NCI-H226 (cell line): ENCODE measurements at regions not wholly inside any gene's neighbourhood (a gene's known extent, or its start where the extent isn't known, plus 50 kb on each side); places are given as distances from the start of the nearest gene placed in this dataset.
"Not testable (repeated sequence)": the region's sequence is repeated elsewhere in the genome, so short reads cannot be mapped to it uniquely, and the experiment has no call there.

Experiments used
- DNase-seq: peaks from one replicate; pipeline ENCODE4 v3.0.0-alpha.2; 2015

DNA sequence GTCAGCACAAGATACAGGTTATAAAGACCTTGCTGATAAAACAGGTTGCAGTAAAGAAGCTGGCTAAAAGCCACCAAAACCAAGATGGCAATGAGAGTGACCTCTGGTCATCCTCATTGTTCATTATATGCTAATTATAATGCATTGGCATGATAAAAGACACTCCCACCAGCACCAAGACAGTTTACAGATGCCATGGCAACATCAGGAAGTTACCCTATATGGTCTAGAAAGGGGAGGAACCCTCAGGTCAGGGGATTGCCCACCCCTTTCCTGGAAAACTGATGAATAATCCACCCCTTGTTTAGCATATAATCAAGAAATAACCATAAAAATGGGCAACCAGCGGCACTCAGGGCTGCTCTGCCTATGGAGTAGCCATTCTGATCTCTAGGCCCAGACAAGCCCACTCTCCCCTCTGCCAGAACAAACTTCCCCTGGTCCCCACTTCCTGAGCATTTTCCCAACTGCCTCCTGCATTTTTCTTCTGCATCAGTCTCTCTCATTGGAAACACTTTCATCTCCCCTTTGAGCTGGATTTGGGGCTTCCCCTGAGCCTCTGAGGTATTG is 215.3 kb upstream of the SDK2 start:
- not testable (repeated sequence) for DNase-seq

DNA sequence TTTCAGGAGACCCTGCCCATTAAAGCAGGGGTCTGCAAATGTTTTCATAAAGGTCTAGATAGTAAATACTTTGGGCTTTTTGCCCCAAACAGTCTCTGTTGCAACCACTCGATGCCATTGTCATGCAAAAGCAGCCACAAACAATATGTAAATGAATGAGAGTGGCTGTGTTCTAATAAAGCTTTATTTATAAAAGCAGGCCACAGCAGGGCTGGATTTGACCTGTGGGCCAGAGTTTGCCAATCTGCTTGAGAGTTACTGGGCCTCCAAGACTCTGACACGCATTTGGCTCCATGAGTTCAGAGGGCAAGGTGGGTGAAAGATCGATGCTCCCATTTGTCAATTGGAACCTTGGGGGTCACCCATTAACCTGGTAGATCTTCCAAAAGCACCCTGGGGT is 217.3 kb upstream of the SDK2 start:
- no peak for DNase-seq

DNA sequence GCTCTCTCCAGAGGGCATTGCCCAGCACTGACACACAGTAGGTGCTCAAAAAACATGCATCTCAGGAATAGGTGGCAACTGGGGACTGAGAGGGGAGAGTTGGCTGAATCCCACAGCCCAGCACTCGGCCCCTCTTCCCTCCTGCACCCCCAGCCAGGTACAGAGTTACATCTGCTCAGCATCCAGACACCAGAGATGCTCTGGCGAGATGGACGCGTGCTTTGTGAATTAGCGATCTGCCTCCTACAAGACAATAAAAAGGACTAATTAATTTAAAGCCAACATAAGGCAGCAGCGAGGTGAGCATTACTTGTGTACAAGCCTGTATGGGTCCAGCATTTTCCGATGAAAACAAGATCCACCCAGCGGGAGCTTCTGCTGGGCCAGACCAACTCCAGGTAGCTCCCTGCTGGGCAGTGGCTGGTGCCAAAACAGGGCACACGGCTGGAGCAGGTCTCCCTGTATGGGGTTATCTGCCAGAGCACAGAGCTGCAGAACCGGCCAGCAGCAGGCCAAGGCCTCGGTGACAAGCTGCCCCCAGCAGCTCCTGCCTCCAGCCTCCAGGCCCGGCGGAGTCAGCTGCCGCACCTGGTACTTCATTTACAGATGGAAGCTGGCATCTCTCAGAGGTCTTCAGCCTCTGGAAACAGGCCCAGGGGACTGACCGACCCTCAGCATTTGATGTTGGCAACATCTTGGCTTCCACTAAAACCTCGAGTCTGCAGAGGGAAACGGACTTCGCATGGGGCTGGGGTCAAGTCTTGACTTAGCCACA is 219.7 kb upstream of the SDK2 start:
- no peak for DNase-seq

DNA sequence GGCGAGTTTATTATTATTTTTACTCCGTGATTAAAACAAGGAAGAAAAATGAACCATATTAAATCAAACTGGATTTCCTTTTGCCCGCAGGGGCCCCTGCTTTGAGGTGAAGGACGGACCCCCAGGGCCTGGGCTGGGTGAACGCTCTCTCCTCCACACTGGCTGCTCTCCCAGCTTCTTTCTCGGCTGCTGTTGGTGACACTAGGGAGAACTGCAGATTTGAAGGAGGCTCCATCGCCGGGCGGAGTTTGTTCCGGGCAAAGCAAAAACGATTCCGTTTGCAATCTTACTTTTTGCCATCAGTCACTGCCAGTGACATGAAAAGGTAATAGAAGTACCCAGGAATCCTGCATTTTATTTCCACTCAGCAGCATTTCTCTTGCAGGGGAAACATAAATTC is 221.6 kb upstream of the SDK2 start:
- DNase-seq = no peak

DNA sequence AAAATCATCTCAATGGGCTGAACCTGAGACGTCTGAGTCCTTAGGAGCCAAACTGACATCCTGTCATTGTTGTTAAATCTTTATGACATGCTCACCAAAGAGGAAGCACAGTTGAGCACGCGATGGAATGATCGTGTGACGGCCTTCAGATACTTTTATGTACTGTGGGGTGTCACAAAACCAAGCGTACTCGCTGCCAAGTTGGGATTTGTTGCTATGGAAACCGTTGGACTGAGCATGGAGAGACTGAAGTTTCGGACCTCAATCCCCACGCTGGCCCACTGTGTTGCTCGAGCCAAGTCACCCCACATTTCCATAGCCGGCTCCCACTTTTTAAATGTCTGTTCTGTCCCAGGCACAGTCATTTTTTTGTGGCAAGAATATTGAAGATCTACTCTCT is 222.8 kb upstream of the SDK2 start:
- DNase-seq = no peak

GRCh38 chr17:73870068-73870467 is 225.8 kb upstream of the SDK2 start:
- no peak for DNase-seq

DNA sequence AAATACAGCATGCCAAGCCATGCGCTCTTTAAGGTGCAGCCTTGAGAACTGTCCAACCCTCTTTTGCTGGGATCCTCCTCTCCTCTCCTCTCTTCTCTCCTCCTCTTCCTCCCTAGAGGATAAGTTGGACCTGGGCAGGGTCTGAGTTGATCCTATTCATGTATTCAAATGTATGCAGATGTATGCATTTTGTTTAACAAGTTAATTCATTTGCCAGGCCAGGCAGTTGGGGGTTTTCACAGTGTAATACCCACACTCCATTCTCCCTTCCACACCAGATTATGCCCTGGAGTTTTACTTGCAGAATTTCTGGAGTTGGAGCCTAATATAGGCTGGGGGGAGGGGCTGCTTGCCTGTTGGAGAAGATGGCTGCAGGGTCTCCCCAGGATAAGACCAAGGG is 226.2 kb upstream of the SDK2 start:
- no peak for DNase-seq

DNA sequence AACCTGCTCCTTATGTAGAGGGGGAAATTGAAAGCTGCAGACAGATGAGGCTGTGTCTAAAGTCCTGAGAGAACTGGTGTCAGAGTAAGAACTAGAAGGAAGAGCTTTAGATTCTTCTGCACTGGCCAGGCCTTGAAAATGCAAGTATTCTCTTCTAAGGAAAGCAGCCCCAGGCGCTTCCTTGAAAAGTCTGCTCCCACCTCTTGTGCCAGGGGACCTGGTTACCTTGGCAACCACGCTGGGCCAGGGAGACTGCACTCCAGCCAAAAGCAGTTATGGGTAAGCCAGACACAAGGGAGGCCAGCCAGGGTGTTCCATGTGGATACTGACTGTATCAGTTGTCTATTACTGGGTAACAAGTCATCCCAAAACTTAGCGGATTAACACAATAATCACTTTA is 228.6 kb upstream of the SDK2 start:
- no peak for DNase-seq

DNA sequence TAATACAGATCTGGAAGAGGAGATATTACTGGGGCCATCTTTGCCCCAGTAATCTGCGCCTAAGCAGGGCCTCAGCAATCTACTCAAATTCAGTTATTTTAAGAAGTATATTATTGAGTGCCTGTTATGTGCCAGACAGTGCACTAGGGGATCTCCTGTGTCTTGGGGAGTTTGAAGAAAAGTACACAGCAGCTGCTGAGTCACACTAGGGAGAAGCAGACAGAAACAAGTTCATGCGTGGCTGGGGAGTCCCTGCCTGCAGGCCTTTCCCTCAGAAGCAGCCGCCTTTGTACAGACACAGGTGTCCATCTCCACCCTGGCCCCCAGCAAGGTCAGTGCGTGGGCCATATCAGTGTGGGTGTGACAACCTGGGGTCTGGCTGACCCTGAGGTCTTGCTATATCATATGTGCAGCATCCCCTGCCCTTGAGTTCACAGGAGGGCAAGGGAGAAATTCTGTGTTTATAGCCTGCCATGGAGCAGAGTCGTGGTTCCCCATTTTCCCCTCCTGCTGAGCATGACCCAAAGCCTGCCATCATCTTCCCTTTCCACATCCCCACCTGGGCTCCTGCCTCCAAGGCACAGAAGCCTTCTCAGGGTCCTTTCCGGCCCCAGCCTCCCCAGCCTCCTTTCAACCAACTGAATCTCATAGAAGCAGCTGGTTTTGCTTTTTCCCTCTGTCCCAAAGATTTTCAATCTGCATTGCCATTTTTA is 229.9 kb upstream of the SDK2 start:
- DNase-seq = no peak

DNA sequence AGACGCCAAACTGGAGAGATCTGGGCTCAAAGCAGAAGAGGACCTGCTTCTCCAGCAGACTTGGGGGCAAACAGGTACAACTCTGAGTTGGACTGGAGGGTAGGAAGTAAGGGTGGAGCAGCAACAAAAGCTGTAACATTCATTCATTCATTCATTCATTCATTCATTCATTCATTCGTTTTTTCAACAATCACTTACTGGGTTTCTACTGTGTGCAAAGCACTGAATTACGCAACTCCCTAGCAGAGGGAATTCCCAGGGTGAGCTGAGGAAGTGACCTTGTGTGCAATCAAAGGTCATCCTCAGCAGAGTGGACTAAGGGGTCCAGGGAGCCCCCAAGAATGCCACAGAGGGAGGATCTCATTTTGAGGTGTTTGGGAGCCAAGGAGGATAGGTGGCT is 231.1 kb upstream of the SDK2 start:
- no peak for DNase-seq

DNA sequence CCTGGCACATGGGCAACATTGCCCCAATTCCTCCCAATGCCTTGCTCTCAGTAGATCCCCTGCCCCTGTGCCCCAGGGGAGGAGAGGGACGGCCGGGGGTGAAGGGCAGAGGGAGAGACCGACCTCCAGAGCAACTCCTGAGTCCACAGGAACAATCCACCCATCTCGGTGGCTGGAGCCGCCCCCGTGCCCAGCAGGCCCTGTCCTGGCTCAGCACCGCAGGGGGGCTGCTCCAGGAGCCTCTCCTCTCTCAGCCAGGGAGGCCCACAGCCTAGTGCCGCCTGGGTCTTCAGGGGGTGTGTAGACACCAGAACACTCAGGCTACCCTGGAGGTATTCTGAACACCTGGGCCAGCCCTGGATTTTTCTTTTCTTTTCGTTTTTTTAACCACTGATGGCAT is 233.7 kb upstream of the SDK2 start:
- no peak for DNase-seq

DNA sequence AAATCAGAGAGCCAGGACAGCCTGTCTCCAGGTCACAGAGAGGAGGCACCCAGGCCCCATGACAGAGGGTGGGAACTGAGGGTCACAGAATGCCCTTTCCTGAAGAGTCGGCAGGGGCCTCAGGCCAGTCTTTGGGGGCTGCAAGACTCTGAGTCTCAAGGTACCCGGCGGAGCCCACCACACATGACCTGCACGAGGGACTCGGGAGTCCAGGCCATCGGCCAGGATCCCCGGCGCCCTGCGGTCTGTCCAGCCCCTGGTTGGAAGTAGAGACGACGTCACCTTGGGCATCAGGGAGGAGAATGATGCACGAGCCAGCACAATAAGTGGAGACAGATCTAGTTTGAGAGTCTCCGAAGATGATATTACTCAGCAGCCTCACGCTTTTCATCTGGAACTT is 234.7 kb upstream of the SDK2 start:
- no peak for DNase-seq

DNA sequence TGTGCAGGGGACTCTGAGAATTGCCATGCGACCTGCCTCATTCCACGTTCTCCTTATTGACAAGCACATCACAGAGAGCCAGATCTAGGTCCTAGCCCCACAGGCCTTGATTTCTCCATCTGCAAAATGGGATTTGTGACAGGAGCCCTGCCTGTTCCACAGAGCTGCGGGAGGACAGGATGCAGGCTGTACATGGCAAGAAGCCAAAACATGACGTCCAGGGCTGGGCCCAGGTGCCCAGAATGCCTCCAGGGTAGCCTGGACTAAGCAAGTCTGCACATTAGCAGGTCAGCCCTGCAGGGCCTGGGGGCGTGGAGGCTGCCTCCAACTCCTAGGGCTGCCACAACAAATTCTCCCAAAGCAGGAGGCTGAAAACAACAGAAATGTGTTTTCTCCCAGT is 235.7 kb upstream of the SDK2 start:
- no peak for DNase-seq

- no peak for DNase-seq
Measured at GRCh38 chr17:73882590-73882989, 238.3 kb upstream of the SDK2 start.

DNA sequence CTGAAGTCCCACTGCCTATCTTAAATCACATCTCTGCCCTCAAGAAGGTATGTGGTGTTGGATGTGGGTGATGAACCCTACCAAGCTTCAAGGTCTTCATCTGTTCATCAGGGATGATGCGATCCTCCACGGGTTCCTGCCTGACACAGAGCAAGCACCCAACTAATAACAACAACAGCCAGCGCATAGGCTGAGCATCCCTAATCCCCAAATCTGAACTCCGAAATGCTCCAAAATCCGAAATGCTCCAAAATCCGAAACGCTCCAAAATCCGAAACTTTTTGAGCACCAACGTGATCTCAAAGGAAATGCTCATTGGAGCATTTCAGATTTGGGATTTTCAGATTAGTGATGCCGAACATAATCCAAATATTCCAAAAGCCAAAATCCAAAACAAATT is 238.9 kb upstream of the SDK2 start:
- no peak for DNase-seq

GRCh38 chr17:73887739-73888138 is 243.5 kb upstream of the SDK2 start:
- no peak for DNase-seq

DNA sequence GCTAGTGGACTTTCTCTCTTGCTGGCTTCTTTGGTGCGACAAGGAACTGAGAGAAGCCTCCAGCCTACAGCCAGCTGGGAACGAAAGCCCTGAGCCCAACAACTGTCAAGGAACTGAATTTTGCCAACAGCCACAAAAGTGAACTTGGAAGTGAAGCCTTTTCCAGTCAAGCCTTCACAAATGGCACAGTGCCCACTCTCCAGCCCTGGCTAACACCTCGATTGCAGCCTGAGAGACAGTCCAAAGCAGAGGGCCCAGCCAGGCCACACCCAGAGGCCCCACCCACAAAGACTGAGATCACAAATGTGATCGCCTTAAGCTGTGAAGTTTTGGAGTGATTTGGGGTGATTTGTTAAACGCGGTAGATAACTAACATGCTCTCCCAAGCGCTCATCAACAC is 244.6 kb upstream of the SDK2 start:
- no peak for DNase-seq

- no peak for DNase-seq
Measured at GRCh38 chr17:73889439-73889838, 245.2 kb upstream of the SDK2 start.

DNA sequence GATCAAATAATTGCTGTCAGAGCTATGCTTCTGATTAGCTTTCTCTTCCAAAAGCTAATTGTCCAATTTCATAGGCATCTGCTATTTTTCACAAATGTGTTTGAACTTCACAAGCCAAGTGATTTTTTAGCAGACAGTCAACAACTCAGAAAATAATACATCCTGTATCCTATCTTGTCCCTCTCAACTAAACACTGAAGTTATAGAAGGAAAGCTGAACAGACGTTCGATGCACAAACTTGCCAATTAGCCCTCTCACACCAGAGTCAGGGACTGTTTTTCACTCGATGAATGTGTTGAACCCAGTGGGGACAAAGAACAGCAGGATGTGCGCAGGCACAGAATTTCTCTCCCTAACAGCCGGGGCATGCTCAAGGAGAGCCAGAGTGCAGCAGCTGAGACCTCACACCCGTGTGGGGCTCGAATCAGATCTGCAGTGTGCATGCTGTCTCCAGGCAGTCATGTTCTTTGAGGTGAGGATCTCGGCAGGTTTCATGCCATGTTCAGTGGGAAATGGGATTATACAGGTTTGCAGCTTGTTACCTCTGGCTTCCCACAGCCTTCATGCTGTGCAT is 246.7 kb upstream of the SDK2 start:
- no peak for DNase-seq

DNA sequence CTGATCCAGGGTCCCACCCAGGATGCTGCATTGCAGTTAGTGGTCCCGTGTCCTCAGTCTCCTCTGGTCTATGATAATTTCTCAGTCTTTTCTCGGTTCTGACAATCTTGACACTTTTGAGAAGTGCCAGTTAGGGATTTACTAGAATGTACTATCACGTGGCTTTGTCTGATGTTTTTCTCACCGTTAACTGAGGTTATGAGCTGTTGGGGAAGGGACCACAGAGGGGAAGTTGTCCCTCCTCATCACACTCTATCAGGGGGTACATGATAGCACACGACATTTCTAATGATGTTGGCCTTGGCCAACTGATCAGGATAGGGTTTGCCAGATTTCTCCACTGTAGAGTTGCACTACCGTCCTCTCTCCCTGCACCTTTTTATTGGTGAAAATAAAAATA is 250.9 kb upstream of the SDK2 start:
- no peak for DNase-seq

- DNase-seq = no peak
Measured at GRCh38 chr17:73896966-73897365, 252.7 kb upstream of the SDK2 start.

- DNase-seq = no peak
Measured at GRCh38 chr17:73899839-73900238, 255.6 kb upstream of the SDK2 start.

GRCh38 chr17:73900516-73900915 is 256.3 kb upstream of the SDK2 start:
- no peak for DNase-seq

DNA sequence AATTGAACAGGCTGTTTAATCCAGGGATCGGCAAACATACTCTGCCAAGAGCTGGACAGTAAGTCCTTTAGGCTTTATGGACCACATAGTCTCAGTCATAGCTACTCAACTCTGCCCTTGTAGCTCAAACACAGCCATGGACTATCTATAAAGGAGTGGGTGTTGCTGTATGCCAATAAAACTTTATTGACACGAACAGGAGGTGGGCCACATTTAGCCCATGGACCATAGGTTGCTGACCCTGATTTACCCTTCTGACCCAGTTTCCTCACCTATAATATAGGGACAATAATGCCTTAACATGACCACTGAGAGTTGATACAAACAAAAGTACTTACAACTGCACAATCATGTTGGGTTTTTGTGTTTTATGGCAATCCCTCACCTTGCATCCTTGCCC is 257.0 kb upstream of the SDK2 start:
- no peak for DNase-seq
